ENCODE measurements at regions not wholly inside any gene's neighbourhood (a gene's known extent, or its start where the extent isn't known, plus 50 kb on each side); places are given as distances from the start of the nearest gene placed in this dataset.

DNA sequence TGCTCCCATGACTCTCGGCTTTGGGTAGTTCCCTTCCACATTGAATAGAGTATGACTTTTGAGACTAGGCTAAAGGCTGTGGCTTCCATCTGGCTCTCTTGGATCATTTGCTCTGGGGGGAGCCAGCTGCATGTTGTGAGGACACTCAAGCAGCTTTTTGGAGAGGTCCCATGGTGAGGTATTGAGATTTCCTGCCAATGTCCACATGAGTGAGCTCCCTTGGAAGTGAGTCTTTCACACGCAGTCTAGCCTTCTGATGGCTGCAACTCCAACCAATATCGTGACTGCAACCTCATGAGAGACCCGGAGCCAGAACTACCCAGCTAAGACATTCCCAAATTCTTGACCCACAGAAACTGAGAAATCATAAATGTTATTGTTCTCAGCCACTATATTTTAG is 127.7 kb upstream of the KAZN start:
- DNase-seq = no peak

DNA sequence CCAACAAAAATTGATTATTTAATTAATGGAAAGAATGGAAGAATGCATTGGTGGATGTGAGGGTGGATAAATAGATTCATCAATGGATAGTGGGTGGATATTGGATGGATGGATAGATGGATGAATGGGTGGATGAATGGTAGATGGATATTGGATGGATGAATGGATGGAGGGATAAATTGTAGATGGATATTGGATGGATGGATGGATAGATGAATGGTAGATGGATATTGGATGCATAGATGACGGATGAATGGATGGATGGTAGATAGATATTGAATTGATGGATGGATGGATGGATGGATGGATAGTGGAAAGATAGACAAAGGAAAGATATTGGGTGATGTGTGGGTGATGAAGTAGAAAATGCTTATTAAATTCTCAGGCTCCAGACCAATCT is 123.6 kb upstream of the KAZN start:
- no peak for DNase-seq

DNA sequence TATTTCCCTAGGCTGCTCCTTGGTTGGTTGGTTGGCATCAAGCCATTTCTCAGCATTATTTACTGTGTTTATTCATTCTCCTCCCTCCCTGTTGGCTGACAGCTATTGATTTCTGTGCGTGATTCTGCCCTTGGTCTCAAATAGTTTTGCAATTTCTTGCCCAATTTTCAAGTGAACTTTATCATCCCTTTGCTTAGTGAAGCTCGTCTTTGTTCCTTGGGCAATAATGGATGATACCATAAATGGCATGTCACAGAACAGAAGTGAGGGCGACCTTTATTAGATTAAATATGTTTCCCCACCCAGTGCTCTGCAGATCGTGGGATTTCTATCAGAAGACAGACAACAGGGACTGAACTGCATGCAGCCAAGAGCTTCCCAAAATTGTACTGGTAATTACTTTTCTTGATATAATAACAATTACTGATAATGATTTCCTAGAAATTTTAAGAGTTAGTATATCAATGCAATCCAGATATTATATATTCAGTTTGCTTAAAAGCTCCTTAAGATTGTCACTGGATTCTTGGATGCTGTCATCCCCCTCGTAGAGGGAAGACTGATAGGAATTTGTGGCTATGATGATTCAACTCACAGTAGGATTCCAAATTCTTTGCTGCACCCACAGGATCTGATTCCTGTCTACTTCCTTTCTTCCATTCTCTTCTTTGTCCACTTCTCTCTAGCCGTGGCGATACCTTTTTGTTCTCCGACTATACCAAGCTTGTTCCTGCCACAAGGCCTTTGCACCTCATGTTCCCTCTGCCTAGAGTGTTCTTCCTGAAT is 122.1 kb upstream of the KAZN start:
- no peak for DNase-seq

DNA sequence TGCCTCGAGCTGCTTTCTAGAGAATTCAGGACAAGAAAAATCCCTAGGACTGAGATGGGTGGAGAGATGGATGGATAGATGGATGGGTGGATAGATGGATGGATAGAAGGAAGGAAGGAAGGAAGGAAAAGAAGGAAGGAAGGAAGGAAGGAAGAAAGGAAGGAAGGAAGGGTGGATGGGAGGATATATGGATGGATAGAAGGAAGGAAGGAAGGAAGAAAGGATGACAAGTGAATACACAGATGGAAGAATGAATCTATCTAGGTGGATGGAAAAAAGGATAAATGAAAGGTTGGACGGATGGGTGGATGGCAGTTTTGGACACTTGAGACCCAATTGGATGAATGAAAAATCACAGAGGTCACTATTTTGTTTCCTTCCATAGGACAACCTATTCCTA is 120.4 kb upstream of the KAZN start:
- DNase-seq = no peak

DNA sequence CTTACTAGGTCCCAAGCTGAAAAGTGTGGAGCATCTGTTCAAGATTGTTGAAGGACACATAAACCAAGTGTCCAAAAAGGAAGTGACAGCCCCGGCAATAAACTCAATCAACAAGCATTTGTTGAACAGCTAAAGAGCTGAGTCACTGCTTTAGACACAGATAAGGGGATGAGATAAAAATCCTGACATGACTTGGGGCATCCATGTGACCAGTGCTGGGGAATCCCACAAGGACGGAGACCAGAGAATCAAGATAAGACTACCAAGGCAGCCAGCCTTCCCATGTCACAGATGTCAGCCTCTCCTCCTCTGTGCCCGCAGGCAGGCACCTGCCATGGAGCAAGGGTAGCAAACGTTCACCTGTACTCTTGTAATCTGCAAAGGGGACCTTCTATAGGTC is 118.6 kb upstream of the KAZN start:
- no peak for DNase-seq

DNA sequence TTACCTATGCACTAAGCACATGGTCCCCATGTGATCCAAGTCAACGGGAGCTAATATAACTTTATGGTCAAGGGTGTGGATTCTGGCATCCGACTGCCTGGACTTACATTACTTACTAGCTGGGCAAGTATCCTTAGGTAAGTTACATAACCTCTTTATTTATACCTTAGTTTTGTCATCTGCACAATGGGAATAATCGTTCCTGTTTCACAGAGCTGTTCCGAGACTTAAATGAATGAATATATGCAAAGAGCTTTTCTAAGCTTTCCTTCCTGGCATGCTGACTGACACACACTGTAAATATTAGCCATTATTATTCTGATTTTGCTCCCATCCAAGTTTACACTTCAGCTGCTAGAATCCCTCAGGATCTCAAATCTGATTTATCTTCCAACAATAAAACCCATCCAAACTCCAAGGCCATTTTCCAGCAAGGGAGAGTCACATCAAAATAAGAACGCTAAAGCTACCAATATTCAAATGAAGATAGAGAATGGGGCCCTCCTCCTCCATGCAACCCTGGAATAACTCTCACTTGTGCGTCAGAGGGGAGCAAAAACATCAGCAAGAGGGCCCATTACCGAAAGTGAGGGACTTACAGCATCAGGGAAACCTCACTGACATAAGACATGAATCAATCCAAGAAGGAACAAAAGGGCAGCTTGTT is 115.6 kb upstream of the KAZN start:
- DNase-seq = no peak

DNA sequence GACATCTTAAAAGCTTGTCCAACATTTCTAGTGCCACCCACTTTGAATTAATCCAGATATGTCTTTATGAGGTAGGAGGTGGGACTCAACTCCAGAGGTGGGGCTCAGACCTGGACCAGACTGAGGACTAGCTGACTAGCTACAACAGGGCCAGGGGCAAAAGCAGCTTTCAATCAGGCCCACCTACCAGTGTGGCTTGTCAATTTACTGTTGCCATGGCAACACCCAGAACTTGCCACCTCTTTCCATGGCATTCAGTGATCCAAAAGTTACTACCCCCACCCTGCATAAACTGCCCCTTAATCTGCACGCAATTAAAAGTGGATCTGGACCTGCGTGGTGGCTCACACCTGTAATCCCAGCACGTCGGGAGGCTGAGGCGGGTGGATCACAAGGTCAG is 113.2 kb upstream of the KAZN start:
- no peak for DNase-seq

DNA sequence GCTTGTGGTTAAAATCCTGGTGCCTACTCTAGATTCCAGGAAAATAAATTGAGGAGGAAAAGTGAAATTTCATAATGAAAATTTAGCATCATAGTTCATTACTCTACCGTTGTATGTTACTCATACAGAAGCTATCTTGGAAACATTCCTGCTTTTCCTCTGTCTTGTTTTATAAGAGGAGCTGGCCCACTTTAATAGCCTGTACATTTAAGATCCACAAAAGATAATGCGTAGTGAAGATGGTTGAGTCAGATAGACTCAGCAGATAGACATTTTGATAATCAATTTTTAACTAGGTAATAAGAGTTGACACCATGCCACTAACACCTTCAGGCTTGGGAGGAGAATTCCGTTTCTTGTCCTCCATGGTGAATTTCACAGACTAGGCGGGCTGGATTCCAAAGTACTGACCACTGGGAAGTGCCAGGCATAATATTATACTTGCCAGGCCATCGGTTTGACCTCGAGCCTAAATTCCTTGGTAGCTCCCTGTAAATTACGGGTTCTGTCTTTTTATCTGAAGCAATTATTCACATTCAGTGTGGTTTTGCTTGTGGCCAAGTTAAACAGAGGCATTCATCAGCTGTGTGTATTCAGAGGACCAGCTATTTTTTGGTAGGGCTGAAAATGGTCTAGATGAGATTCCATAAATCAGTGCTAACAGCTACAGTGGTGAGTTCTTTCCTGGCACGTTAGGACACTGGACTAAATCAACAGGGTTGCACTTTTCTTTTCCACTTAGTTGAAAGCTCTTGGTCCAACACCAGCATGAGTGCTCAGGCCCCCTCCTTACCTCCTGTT is 111.9 kb upstream of the KAZN start:
- DNase-seq = no peak

DNA sequence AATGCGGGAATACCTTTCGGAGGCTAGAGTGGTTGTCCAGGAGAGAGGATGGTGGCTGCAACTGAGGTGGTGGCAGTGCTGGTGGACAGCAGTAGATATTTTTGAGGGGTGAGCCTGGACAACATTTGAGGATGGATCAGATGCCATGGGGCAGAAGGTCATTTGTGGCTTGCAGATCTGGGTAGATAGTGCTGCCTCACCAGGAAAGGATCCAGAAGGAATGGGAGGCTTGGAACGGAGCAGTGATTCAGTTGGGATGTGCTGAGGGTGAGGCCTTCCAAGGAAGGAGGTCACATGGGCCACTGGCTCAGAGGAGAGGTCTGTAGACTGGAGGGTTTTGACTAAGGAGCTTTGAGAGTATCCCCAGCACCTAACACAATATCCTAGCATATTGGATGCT is 110.8 kb upstream of the KAZN start:
- DNase-seq = no peak

DNA sequence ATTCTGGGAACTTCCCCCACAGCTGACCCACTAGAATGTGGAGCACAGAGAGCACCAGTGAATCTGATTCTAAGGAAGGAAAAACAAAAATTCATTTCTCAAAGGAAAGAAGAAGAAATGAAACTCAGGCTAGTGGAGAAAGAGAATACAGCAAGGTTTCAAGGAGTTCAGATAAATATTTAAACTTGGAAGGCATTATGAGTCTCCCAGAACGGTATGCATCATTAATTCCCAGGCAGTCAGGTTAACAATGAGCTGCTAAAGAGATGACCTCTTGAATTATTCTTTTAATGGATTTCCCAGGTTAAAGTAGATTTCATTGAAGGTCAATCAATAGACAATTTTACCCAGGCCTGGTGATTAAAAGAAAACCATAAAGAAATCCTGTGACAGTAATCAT is 103.6 kb upstream of the KAZN start:
- DNase-seq = no peak

DNA sequence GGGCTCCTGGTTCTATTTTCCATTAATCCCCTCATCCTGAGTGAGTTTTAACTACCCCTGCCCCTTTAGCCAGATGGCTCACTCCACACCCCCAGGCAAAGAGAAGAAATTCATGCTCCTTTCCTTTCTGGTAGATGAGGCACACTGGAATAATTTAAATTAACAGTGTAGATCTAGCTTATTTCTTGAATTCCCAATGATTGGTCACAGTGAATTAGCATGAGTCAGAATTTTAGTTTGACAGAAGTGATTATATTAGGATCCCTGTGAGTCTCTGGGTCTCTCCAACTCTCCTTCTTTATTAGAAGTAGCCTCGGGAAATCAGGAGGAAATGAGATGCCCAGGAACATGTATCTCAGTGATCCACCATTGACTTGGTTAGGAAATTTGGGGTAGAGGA is 103.1 kb upstream of the KAZN start:
- DNase-seq = no peak

DNA sequence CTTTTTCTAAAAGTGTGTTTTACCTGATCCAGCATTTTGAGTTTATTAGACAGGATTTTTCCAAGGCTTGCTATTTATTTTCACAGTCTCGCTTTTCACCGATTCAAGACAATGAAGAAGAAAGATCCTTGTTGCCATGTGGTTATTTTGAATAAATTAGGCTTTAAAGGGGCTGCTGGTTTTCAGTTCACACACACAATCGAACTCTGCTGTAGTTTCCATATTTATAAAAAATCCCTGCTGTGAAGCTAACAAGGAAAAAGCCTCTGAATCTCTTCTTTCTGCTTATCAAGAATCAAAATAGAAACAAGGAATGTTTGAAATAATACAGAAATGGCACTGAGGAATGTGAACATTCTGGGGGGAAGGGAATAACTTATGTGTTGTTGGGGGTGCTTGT is 102.5 kb upstream of the KAZN start:
- no peak for DNase-seq

DNA sequence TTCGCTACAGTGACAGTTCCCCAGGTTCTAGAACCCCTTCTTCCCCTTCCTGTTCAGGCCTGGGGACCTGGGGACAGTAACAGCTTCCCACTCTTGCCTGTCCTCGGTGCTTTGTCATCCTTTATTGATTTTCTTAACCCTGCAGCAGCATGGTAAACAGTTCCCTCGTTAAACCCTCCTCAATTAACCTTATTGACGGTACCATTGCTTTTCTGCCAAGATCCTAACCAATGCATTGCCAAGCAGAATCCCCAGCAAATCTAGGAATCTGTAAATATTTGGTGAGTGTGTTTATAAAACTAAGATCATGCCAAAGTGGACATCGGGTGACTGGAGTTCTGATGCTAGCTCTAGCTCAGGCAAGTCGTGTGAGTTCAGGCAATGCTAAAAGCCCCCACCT is 99.6 kb upstream of the KAZN start:
- no peak for DNase-seq

DNA sequence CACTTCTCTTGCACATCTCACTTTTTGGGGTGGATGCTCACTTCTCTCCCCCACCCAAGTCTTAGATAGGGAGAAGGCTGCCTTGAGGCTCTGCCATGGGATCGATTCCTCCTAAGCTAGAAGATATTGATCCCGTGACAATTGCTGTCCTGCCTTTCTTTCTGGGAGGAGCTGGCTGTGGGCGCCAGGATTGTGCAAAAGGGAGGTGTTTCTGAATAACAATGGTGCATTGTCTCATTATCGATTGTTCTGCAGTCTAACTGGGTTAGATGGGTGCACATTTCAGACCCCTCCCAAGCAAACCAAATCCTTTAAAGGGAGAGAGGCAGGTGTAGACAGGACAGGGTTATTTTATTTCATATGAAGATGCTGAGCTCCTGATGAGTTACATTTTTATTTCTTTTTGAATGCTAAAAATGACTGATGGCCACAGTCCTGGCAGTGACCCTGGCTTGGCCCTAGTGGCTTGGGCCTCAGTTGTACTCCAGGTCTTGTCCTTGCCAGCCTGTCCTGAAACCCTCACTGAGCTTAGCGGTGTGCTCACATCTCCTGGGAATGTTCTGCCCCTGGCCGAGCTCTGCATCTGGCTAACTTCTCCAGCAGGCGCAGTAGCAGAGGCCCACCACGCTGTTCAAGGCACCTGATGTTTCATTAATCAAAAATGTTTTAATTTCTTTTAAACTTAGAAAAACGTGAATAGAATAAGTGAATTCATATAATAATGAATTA is 99.0 kb upstream of the KAZN start:
- no peak for DNase-seq

DNA sequence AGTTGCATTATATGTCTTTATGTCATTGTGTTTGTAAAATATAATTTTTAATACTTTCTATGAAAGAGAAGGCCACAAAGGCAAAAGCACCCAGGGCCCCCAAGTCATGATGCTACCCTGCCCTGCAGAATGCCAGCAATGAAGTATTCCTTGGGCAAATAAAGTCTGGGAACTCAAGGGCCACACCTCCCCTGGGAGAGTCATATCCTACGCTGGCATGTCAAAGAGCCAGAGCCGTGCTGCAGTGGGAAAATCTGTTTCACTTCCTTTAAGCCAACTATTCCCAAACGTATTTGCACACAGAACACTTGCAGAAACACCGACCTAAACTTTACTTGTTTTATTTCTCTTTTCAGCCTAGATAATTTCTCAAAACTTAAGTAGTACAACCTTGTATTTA is 98.4 kb upstream of the KAZN start:
- DNase-seq = no peak

DNA sequence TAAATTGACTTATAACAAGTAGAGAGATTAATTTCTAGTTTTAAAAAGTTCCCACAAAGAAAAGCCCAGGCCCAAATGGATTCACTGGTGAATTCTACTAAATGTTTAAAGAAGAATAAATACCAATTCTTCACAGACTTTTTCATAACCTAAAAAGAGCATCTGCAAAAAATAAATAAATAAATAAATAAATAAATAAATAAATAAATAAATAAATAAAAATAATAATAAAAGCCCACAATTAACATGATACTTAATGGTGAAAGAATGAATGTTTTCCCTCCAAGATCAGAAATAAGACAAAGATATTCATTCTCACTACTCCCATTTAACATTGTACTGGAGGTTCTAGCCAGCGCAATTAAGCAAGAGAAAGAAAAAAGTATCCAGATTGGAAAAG is 97.6 kb upstream of the KAZN start:
- DNase-seq = no peak

DNA sequence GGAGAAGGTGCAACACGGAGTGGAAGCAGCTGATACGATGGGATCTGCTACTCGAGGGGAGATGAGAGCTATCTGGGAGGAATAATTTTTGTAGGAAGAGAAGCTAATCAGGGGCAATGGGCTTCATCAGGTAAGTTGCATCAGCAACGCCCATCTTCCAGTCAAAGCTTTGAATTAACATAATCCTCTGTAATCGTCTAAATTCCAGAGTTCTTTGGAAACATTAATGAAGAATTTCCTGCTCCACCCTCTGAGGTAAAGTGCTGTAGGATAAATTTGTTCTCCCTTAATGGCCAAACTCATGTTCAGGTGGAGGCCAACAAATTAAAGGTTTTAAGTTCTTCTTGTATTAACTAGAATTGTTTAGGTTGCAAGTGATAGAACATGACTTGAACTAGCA is 94.0 kb upstream of the KAZN start:
- no peak for DNase-seq

DNA sequence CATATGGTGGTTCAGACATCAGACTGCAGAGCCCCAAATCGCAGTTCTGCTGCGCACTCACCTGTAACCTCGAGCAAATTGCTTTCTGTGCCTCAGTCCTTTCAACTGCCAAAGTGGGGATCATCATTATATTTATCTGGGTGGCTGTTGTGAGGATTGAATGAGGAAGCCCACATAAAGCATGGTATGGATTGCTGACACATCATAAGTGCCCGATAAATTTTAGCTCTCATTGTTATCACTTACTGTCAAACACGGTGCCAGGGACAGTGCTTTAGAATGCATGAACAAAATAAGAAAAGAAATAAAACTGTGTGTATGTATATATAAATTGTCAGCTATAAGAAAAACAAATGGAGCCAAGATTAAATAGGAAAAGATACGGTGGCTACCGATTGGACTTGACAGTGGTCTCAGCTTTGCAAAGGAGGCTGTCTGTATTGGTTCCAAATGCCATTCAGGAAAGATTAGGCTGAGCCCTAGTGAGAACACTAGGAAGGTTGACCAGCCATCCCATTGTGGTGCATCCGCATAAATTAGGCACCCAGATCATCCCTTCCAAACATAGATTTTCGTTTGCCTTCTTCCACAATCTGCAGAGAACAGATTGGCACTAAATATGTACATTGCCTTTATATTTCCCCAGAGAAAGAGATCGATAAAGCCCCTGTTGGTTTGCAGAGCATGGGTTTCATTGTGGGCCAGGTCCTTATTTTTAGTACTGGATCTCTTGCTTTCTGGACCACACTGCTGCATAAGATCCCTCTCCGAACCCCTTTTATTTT is 91.8 kb upstream of the KAZN start:
- DNase-seq = no peak

DNA sequence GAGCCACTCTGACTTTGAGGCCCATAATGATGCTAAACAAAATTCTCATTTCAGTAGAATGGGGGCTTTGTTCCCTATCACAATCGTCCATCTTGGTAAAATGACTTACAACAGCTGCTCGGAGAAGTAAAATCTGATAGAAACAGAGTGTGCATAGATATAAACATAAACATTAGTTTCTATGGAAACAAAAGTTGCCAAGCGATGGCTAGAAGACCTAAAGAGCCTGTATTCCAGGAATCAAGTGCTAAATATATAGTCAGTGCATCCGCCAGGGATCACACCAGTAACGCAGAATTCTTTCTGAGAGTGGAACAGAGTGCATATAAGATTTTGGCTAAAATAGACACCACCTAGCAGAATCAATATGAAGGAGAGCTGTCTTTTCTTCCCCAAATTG is 91.2 kb upstream of the KAZN start:
- no peak for DNase-seq

DNA sequence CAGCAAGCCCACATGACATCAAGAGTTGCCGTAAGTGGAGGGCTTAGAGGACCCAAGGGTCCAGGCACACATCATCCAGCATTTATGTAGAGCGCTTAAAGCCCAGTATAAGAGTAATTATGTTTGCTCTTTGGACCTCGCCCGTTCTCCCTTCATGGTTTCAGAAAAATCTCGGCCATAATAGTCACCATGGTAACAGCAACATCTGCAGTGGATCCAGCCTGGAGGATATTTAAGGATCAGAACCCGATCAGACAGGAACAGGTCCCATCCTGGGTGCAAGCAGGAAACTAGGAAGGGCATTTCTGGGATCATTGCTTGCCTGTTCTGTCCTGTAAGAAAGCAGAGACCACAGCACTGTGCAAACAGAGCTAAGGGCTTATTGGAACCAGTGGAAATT is 89.9 kb upstream of the KAZN start:
- no peak for DNase-seq

DNA sequence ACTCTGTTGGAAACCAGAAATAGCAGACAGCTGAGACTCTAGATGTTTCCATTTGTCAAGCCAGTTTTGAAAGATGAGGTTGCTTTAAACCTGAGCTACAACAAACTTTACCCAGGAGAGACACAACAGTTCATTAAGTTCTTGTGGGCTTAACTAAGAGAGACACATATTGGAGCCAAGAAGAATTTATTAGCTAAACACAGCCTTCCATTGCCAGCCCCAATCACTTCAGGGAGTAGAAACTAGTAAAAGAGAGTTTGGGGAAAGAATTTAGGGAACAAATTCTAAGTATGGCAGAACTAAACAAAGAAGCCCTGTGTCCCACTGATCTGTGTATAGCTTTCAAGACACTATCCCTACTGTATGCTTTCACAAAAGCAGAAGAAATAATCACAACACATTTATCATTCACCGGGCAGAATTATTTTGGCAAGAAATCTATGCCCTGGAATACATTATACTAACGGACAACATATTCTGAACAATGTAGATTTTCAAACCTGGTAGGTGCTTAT is 87.3 kb upstream of the KAZN start:
- DNase-seq = no peak

All from activated effector memory CD4-positive, alpha-beta T cell treated with Interleukin-2 at 50 U/mL for 16 hours (primary cell).